B cell (primary cell): ENCODE measurements at regions not wholly inside any gene's neighbourhood (a gene's known extent, or its start where the extent isn't known, plus 50 kb on each side); places are given as distances from the start of the nearest gene placed in this dataset.

Experiments used
- CTCF ChIP-seq: fragments of 200-600 bp; IDR thresholded peaks from one replicate; pipeline ENCODE4 v1.8.0; 2022; ENCODE audit warnings: antibody characterized with exemption, mild to moderate bottlenecking
- EZH2 ChIP-seq: IDR thresholded peaks from 2 replicates; pipeline ENCODE4 v1.6.1; 2012; ENCODE audit warnings: borderline replicate concordance, low read depth, mild to moderate bottlenecking, moderate library complexity, low read length; ENCODE audit not compliant: insufficient read depth, poor library complexity, severe bottlenecking

GRCh38 chr2:116692988-116693387 lies 1121.5 kb upstream of the DDX18 start:
- TF ChIP-seq CTCF (no peak), EZH2 (no peak)
